NB4 (cell line): ENCODE measurements at regions not wholly inside any gene's neighbourhood (a gene's known extent, or its start where the extent isn't known, plus 50 kb on each side); places are given as distances from the start of the nearest gene placed in this dataset.

Experiments used
- DNase-seq: peaks from one replicate; pipeline ENCODE4 v3.0.0; 2010; ENCODE audit warnings: low read depth
- H3K4me3 ChIP-seq: one replicate; pipeline ENCODE4 v1.5.1; 2011; ENCODE audit warnings: mild to moderate bottlenecking, low read depth, low read length, moderate library complexity
- CTCF ChIP-seq: IDR thresholded peaks from one replicate; pipeline ENCODE4 v1.5.1; 2012; ENCODE audit warnings: low read depth, low read length
- MYC ChIP-seq: IDR thresholded peaks from 2 replicates; pipeline ENCODE4 v1.6.1; 2011; ENCODE audit warnings: low read depth, low read length
- POLR2A ChIP-seq: IDR thresholded peaks from 2 replicates; pipeline ENCODE4 v1.6.1; 2011; ENCODE audit warnings: mild to moderate bottlenecking; ENCODE audit not compliant: insufficient read length; ENCODE audit errors: extremely low read depth
- TF ChIP-seq, protein P1 (sequence below): IDR thresholded peaks from 2 replicates; pipeline ENCODE4 v1.6.1; 2011; ENCODE audit warnings: low read depth, low read length

GRCh38 chr10:52897162-52897561 is 124.6 kb upstream of the MBL2 start:
- TF ChIP-seq, protein P1, sequence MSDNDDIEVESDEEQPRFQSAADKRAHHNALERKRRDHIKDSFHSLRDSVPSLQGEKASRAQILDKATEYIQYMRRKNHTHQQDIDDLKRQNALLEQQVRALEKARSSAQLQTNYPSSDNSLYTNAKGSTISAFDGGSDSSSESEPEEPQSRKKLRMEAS, result no peak
- TF ChIP-seq CTCF, result no peak
- no peak for TF ChIP-seq POLR2A
- TF ChIP-seq MYC, result no peak
- DNase-seq, result no peak
- H3K4me3 ChIP-seq, result no peak overlapping the region

DNA sequence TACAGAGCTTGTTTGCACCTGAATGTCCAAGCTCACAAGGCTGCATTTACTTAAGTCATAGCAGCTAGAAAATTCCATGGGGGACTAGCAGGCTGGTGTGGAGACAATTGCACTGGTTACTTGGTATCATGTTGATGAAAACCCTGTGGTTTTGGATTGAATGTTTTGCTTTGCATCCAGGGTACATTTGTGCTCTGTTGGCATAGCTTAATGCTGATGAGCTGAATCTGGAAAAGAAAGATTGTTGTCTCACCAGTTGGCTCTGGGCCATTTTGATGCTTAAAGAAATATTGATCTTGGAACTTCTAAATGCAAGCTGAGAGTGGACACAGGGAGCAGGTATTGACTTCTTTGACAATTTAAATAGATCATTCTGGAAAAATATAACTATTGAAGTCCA is 122.5 kb upstream of the MBL2 start:
- TF ChIP-seq POLR2A (no peak), CTCF (no peak), MYC (no peak)
- TF ChIP-seq, protein P1, result no peak
- no peak overlapping the region for H3K4me3 ChIP-seq
- no peak for DNase-seq

DNA sequence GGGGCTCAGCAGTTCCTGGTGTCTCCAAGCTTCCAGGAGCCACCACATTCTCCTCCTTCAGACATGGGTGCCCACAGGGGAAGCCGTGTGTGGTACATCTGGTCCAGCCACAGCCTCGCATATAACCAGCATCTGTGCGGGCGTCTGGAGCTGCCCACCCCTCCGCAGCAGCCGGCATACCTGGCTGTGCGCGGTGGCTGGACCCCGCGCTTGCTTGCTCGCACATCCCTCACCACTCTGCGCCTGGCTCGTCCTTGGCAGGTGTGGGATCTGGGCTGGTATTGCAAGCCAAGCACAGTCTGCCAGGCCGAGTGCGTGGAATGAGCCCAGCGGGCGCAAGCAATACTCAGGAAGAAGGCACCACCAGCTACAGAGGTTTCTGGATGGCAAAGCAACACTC is 117.7 kb upstream of the MBL2 start:
- DNase-seq, result no peak
- TF ChIP-seq CTCF (no peak), MYC (no peak), POLR2A (no peak)
- TF ChIP-seq, protein P1, result no peak
- no peak overlapping the region for H3K4me3 ChIP-seq

- TF ChIP-seq CTCF (no peak), POLR2A (no peak), MYC (no peak)
- TF ChIP-seq, protein P1, result no peak
- no peak for DNase-seq
- H3K4me3 ChIP-seq, result no peak overlapping the region
These were observed 117.0 kb upstream of the MBL2 start for GRCh38 chr10:52889611-52890010.

DNA sequence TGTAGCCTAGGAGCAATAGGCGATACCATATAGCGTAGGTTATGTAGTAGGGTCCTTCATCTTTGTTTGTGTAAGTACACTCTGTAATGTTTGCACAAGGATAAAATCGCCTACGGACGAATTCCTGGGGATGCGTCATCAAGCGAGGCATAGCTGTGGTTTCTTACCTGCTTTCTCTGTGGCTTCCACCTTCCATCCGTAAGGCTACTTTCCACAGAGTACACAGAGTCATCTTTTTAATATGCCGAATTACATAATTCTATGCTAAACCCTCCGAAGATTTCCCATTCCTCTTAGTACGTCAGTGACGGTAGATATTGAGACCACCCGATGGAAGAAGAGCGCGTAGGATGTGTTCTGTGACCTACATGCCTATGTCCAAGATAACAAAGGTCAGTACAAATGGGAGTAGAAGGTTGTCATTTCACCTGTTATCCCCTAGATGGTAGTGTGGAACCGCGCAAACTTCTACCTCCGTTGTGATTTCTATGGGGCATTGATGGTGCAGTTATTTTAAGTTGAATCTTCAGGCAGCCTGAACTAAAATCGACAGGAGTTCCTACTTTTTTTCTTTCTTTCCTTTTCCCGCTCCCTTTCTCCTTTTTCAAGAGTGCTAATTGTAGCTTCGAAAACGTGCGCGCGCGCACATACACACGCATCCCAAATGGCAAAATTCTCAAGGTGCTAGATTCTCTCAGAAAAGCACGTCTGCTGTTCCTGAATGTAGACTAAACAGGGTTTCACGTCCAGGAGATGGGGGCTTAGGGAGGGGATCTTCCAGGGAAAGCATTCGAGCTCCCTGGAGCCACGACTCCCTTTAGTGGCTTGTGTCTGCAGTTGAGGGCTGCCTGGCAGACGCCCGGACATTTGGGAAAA is 111.7 kb upstream of the MBL2 start:
- TF ChIP-seq, protein P1, result 0 out of 2 replicates have a peak, but pooled peaks have one; percentile 17
- peak; percentile 65 for TF ChIP-seq CTCF
- TF ChIP-seq POLR2A, result no peak
- TF ChIP-seq MYC, result no peak
- no peak overlapping the region for H3K4me3 ChIP-seq
- peak; percentile 73 for DNase-seq
